ENCODE measurements at regions not wholly inside any gene's neighbourhood (a gene's known extent, or its start where the extent isn't known, plus 50 kb on each side); places are given as distances from the start of the nearest gene placed in this dataset.

- DNase-seq (ENCODE audit: low read depth), result no peak
These were observed 292.4 kb downstream of the TRIB2 start for GRCh38 chr2:13009027-13009642.

DNA sequence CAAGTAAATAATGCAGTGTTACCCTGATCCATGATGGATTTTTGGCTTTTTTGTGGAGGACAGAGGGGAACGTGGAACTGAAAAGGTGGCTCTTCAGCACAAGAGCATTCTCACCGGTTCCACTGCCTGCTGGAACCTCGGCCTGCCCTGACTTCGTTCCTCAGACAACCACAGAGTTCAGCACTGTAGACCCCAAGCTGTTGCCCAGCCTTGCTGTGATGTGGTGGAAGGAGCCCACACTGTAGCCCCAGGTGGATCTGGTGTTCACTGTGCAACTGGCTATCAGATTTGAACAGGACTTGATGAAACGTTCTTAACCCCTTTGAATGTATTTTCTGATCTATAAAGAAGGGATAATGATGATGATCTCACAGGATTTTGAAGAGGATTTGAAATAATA, 293.5 kb downstream of the TRIB2 start:
- DNase-seq (ENCODE audit: low read depth), result no peak

- no peak for DNase-seq (ENCODE audit: low read depth)
These were observed 298.0 kb downstream of the TRIB2 start for GRCh38 chr2:13014783-13015182.

DNA sequence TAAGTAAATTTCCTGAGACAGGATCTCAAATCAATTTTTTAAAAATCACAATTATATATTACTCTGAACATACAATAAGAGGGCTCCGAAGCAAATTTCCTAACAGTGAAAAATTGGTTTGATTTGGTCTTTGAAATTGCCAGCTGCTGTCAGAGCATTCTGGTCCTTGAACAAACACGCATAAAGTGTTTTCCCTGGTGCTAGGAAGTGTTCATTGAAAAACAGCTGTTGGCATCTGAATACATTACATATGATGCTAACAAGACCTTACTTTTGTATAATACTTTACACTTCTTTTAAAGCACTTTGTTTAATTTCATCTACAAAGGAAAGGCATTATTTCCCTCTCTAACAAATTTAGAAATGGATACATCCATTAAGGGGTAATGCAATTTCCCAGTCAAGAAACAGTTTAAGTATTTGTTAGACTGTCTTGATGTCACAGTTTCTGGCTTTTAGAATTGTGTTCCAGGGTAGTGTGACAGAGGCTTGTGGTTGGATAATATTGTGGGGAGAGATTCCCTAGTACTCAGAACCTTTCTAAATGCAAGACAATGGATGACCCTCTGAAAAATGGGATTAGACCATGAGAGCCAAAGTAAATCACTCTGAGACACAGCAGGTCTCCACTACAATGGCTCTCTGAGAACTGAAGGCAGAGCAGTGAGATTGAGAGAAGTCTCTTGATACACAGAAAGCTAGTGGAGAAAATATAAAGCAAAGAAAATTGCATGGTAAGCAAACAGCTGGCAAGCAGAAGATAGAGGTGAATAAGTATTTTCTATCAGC, 299.0 kb downstream of the TRIB2 start:
- no peak for DNase-seq (ENCODE audit: low read depth)

DNA sequence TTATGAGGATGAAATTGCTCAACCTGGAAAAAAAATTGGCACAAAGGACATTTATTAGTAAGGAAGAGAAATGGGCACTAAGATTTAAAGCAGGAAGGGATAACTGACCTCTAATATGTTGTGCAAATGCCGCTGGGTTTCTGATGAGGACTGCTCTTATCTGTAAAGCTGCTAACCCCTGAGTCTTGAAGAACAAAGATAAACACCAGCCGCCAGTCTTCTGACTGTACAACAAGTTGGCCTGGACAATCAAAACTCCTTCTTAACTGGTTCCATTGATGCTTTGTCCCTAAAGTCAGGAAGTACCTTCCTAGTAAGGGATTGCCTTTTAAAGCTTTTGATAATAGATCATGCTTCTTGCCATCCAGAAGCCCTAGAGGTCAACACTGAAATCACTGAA, 301.8 kb downstream of the TRIB2 start:
- no peak for DNase-seq (ENCODE audit: low read depth)

GRCh38 chr2:13019781-13020180, 303.0 kb downstream of the TRIB2 start:
- DNase-seq (ENCODE audit: low read depth), result no peak

DNA sequence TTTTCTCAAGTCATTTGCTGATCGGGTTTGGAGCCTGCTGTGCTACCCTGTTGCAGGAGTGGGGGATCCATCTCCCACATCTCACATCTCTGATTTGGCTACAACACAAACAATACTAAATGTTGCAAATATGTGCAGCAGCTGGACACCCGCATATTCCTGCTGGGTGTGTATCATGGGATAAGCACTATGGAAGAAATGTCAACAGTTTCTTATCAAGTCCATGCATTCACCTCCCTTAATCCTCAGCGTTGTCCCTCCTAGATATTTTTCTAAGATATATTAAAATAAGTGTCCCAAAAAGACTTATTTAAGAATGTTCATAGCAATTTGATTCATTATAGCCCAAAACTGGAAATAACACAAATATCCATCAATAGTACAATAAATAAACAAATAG, 303.7 kb downstream of the TRIB2 start:
- DNase-seq (ENCODE audit: low read depth), result no peak

DNA sequence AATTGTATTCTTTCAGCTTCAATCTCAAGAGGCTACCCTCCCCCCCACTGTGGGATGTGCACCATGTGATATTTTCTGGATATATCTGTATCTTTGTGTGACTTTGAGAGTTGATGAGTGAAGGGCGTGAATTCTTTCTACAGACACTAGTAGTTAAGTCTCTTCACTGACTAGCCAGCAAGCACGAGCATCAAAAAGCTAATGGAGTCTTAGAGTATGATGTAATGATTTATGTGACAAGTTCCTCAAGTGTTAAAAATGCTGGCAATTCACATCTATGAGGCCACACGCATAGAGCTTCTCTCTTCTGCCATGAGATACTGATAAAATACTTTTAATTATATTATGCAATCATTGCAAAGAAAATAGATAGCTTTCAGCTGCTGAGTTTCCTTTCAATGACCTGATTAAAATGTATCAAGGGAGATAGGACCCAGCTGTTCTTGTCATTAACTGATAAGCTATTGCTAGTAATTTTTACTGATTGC, 304.8 kb downstream of the TRIB2 start:
- DNase-seq (ENCODE audit: low read depth), result no peak

- DNase-seq (ENCODE audit: low read depth), result no peak
These were observed 313.9 kb downstream of the TRIB2 start for GRCh38 chr2:13030606-13031005.

GRCh38 chr2:13034861-13035260, 318.1 kb downstream of the TRIB2 start:
- no peak for DNase-seq (ENCODE audit: low read depth)

DNA sequence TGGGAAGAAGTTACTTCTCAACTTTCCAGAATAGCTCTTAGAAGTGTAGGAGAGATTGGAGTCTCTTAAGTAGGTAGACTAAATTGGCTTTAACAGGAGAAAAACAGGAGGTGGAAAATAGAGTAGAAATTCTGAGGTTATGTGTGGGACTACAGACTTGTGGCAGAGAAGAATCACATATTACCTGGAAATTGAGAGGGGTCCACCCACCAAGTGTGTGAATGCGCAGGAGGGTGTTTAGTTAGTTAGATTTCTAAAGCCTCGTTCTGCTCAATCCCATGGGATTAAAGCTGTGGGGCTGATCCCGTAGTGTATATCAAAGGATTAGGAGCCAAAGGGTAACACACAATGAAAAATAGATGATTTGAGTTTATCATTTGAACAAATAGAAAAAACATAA, 319.1 kb downstream of the TRIB2 start:
- DNase-seq (ENCODE audit: low read depth), result no peak

- no peak for DNase-seq (ENCODE audit: low read depth)
These were observed 323.3 kb downstream of the TRIB2 start for GRCh38 chr2:13040043-13040442.

DNA sequence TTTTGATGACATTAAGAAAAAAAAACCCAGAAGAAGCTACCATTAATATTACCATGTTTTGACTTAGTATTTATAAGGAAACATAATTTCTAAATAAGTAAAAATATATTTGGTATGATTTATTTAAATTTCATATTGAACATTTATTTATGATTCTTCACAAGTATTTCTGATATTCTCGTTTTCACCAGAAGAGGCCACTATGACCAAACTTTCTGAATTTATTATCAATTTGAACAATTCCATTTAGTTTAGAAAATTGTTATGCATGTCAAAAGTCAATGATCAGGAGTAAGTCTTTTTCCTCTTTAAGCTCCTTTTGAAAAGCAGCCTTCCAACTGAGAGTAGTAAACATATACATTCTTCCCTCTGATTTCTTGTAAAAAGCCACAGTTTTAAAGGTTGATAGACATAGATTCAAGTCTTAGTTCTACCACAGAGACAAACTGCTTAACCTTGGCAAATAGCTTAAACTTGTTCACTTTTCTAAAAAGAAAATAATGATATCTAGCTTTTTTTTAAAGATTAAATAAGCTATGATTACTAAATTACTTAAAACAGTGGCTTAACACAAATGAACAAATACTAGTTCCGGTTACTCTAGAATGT, 329.9 kb downstream of the TRIB2 start:
- no peak for DNase-seq (ENCODE audit: low read depth)

GRCh38 chr2:13050764-13051163, 334.0 kb downstream of the TRIB2 start:
- DNase-seq (ENCODE audit: low read depth), result no peak

DNA sequence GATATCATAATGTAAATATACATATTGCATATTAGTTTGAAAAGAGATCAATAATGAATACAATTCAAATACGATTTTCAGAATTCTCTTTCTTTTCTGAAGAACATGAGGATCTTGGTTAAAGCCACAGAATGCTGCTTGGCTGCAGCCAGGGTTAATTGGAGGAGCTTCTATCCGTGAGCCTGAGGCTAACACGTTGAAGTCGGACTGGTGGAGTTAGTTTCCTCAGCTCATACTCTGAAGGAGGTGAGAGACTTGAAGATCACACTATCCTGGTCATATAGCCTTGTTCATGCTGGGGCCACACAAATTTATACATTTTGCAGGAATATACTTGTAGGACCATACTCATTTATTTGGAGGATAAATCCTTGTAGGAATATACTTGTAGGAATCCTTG, 335.8 kb downstream of the TRIB2 start:
- DNase-seq (ENCODE audit: low read depth), result no peak

DNA sequence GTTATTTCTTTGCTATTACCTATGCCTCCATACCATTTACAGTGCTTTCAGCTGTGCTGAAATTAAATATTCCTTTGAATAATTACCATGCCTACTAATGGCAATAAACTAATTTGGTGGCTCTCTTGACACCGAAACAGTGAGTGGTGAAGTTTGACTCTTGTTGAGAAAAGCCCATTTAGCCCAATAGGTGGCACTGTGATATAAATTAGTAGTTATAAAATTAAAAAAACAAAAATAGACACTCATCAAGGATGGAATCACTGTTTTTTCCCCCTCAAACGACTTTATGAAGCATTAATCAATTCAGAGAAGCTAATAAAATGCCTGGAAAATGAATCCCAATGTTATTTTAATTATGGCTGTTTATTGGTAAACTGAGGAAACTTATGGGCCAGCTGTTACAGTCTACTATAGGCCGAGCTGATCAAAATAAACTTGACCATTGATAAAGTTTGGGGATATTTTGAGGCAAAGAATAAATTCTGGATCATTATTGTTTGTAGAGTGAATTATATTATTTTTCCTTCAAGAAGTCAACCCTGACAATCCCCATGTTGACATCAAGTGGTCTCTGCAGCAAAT, 339.6 kb downstream of the TRIB2 start:
- DNase-seq (ENCODE audit: low read depth), result no peak

DNA sequence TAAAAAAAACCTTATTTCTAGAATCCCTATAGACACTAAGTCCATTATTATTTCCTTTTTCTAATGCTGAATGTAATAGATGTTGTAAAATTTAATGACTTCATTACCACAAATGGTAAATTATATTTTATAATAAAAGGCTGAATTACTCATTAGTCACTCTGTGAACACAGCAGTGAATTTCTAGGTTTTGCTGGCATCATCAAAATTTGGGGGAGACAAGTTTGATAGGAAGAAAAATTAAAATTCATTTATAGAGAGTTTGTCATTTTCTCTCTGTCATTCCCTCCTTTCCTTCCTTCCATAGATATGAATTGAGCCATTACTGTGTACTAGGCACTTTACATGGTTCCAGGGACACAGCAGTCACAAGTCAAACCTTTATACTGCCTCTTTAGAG, 340.9 kb downstream of the TRIB2 start:
- no peak for DNase-seq (ENCODE audit: low read depth)

- no peak for DNase-seq (ENCODE audit: low read depth)
These were observed 349.9 kb downstream of the TRIB2 start for GRCh38 chr2:13066676-13067075.

GRCh38 chr2:13067508-13067907, 350.8 kb downstream of the TRIB2 start:
- DNase-seq (ENCODE audit: low read depth), result no peak

GRCh38 chr2:13089971-13090370, 373.2 kb downstream of the TRIB2 start:
- DNase-seq (ENCODE audit: low read depth), result no peak

- DNase-seq (ENCODE audit: low read depth), result no peak
These were observed 374.7 kb downstream of the TRIB2 start for GRCh38 chr2:13091455-13091854.

DNA sequence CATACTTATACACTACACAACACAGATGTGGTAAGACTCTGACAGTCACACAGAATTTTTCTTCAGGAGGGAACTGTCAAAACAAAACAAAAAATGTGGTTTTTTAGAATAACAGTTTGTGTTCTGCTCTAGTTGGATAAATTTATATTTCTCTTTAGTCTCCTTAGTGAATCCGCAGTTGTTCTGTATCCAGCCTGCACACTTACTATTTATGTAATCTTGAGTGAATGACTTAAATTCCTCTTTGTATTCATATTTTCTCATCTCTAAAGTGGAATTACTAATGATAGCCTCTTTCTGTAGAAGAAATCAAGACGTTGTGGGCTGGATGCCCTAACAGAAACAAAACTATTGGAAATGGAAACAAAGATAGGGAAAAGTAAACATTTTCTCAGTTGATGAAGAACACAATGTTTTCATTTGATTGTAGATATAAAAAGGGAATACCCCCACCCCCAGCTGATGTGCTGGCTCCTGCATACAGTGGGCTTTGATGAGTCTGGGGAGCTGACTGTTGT, 375.2 kb downstream of the TRIB2 start:
- no peak for DNase-seq (ENCODE audit: low read depth)

Measured in Daoy (cell line).